Skeletal muscle cell (primary cell): ENCODE measurements at regions not wholly inside any gene's neighbourhood (a gene's known extent, or its start where the extent isn't known, plus 50 kb on each side); places are given as distances from the start of the nearest gene placed in this dataset.
"Not testable (repeated sequence)": the region's sequence is repeated elsewhere in the genome, so short reads cannot be mapped to it uniquely, and the experiment has no call there.

Experiments
- DNase-seq: peaks from one replicate; pipeline ENCODE4 v3.0.0-alpha.2; 2010; ENCODE audit warnings: low read depth
- H3K4me3 ChIP-seq: 2 replicates; pipeline ENCODE4 v1.5.1; 2011; ENCODE audit warnings: low read depth, mild to moderate bottlenecking, control low read depth, low read length, moderate library complexity

DNA sequence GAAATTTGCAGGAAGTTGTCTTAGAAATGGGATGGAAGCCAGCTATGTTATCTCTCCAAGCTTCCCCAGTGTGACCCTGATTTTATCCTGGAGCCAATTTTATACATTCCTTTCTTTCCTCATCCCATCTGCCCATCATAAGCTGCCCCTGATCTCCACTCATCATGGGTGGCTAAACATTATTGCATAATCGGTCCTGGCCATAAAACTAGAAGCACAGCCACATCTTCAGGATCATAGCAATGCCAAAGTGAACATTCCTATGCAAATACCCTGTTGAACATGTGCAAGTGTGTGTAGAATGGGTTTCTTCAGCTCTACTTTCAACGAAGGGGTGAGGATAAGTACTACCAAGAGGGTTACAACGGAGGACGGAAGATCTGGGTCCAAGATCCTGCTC, 50.6 kb upstream of the COG2 start:
- no peak overlapping the region for H3K4me3 ChIP-seq
- DNase-seq, result no peak

DNA sequence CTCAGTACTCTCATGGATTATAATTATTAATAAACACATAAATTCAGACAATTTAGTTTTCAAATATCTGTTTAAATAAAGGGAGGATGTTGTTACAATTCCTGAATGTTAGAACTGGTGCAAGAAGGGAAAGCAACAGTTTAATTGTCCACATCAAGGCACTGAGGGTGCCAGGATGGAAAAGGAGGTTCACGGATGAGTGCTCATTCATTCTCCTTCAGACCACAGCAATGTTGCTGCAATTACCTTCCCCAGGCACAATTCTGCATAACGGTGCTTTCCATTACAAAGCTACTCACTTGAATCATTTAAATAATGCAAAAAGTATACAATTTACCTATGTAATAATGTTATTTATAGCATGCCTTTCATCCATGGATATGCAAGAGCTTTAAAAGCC, 52.3 kb upstream of the COG2 start:
- no peak for DNase-seq
- H3K4me3 ChIP-seq, result no peak overlapping the region

DNA sequence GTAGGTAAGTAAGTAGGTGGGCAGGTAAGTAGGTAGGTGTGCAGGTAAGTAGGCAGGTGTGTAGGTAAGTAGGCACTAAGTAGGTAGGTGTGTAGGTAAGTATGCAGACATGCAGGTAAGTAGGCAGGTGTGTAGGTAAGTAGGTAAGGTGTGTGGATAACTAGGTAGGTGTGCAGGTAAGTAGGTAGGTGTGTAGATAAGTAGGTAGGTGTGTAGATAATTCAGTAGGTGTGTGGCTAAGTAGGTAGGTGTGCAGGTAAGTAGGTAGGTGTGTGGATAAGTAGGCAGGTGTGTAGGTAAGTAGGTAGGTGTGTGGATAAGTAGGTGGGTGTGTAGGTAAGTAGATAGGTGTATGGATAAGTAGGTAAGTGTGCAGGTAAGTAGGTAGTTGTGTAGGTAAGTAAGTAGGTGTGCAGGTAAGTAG, 53.9 kb upstream of the COG2 start:
- no peak overlapping the region for H3K4me3 ChIP-seq
- DNase-seq, result no peak

DNA sequence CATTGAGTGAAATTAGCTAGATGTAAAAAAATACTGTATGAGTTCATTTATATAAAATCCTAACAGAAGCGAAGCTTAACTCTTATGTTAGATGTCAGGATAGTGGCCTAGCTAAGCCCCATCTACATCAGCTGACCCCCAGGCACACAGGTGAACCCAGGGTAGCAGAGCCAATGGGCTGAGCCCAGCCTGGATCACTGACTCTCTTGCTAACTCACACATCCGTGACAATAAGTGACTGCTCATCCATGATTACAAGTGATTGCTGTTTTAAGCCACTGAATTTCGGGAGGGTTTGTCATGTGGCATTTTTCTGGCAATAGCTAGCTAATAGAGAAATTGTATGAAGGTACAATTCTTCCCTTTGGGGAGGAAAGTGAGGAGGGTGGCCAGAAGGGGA, 55.2 kb upstream of the COG2 start:
- no peak for DNase-seq

DNA sequence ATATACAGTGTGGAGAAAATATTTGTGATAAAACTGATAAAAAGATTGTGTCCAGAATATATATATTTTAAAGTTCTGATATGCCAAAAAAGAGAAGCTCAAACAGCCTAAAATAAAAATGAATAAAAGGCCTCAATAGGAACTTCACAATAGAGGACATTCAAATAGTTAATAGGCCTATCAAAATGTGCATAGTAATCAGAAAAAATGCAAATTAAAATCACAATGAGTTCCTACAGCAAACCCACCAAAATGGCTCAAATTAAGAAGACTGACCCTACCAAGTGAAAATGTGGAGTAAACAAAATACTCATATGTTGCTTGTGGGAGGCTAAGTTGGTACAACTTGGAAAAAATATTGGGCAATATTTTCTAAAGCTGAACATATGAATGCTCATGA, 57.6 kb upstream of the COG2 start:
- no peak overlapping the region for H3K4me3 ChIP-seq
- no peak for DNase-seq

More for the DNA sequence above, 55.2 kb upstream of the COG2 start:
- no peak overlapping the region for H3K4me3 ChIP-seq

DNA sequence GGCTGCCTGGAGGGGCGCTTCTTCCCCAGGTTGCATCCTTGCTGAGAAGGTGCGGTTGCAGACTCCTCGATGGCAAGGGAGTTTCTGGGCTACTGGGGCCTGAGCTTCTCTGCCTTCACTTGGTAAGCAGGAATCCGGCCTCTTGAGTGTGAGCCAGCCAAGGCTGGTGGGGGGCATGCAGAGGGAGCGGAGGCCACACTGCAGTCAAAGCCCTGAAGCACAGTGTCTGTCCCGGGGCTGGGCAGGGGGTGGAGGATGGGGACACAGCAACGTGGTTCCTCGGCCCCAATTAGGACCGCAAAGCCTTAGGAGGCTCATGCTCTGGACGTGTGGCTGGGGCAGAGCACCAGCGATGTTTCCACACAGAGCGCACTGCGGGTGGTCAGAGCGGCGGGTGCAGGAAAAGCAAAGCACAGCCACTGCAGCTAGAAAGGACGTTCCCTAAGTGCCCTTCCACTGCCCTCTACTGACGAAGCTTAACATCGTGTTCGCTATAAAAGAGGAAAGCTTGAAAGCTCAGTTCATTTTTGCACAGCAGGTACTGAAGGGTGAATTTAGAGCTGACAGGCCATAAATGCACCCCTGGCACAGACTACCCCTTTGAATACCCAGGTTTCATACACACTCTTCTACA, 60.7 kb upstream of the COG2 start:
- no peak overlapping the region for H3K4me3 ChIP-seq

DNA sequence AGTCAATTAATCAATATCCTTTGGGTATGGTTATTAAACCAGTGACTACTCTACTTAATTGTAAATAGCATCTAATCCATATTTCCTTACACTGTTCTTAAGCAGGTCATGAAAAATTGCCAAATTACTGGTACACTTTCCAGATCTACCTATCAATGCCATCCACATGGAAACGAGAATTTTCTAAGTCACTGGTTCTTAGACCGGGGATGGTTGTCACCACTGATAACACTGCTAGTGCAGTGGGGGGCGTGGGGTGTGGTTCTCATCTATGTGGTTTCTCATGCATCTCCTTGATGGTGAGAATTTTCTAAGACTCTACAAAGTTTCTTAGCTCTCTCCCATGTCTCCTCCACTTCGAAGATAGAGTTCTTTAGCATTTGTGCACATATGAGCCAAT, 63.7 kb upstream of the COG2 start:
- DNase-seq, result no peak
- H3K4me3 ChIP-seq, result no peak overlapping the region

More for the DNA sequence above, 60.7 kb upstream of the COG2 start:
- no peak for DNase-seq

DNA sequence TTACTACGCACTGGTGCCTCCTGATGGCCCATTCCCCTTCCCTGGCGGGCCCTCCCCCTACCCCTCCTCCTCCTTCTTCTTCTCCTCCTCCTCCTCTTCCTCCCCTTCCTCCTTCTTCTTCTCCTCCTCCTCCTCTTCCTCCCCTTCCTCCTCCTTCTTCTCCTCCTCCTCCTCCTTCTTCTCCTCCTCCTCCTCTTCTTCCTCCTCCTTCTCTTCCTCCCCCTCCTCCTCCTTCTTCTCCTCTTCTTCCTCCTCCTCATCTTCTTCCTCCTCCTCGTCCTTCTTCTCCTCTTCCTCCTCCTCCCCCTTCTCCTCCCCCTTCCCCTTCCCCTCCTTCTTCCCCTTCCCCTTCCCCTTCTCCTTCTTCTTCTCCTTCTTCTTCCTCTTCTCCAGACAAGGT, 64.7 kb upstream of the COG2 start:
- no peak for DNase-seq
- H3K4me3 ChIP-seq, result no peak overlapping the region

DNA sequence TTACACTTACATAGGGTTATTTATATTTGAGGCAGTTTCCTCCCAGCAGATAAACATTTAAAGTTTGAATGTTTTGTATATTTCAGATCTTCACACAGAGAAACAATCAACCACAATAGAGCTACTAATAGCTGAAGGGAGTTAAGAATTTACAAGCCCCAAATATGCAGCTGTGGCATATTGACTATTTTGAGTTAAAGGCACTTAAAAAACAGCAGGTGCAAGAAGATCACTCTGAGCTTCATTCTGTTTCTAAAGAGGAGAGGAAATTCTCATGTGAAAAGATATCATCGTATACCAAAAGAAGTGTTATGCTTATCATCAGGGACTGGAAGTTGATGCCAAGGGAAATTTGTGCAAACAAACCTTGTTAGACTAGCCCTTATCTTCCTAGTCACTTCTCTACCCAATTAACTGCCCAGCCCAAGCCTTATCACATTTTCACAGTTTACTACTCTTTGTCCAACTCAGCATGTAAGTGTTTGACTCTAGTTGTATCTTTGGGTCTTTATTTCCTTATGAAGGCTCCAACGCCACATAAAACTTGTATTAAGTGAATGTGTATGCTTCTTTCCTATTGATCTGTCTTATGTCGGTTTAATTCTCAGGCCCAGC, 66.3 kb upstream of the COG2 start:
- no peak for DNase-seq
- H3K4me3 ChIP-seq, result no peak overlapping the region

DNA sequence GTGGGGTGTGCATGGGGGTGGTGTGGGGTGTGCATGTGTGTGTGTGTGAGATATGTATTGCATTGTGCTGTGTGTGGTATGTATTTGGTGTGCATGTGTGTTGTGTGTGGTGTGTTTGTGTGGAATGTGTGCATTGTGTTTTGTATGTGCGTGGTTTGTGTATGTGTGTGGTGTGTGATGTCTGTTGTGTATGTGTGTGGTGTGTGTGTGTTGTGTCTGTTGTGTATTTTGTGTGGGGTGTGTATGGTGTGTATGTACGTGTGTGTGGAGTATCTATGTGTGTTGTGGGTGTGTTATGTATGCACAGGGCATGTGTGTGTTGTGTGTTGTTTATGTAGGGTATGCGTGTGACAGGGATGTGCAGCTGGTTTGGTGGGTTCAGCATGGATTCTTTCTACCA, 67.8 kb upstream of the COG2 start:
- H3K4me3 ChIP-seq, result no peak overlapping the region
- DNase-seq, result no peak

DNA sequence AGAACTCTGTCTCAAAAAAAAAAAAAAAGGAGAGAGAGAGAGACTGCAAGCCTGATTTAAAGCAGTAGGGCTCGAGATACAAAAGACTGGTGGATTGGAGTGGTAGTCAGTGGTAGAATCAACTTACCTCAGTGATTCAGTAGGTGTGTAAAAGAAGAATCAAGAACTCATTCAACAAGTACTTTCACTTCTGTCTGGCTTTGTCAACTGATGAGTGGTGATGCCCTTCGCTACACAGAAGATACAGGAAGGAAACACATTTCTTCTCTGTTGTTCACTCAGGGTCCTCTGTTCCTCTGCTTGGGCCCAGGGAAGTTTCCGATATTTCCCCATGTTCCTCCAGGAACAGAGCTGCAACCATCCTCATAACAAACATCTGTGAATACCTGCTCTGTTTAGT, 68.6 kb upstream of the COG2 start:
- H3K4me3 ChIP-seq, result no peak overlapping the region
- DNase-seq, result no peak

DNA sequence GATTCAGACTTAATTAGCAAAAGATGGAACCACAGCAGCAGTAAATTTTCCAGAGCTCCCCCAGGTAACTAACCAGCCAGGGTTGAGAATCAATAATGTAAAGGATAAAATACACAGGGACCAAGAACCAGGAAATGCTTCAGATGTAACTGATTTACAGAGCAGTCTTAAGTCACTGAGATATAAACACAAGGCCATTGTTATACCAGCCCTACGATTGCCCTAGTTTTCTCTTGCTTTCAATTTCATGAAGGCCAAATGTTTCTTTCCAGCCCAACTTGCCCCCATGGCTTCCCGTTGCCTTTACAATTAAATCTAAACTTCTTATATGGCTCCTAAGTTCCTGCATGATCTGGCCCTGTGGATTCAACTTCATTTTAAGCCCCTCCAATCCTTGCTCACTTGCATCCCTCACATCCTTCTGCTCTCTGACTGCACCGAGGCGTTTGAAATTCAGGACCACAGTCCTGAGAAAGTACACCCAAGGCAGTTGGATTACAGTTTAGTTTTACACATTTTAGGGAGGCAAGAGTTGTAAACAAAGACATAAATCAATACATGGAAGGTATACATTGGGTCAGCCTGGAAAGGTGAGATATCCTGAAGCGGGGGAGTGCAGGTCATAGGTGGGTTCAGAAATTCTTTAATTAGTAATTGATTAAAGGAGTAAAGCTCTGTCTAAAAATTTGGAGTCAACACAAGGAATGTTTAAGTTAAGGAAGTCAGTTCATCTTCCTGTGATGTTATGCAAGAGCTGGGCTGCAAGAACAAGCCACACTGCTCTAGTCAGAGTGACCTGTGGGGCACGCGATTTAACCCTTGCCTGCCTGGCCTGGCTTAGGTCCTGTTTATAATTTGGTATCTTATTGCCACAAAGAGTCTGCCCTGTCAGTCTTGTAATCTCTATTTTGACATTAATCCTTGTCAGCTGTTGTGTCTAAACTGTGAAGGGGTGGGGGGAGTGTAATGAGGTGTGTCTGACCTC, 69.9 kb upstream of the COG2 start:
- DNase-seq, result peak; percentile 17
- H3K4me3 ChIP-seq, result no peak overlapping the region

DNA sequence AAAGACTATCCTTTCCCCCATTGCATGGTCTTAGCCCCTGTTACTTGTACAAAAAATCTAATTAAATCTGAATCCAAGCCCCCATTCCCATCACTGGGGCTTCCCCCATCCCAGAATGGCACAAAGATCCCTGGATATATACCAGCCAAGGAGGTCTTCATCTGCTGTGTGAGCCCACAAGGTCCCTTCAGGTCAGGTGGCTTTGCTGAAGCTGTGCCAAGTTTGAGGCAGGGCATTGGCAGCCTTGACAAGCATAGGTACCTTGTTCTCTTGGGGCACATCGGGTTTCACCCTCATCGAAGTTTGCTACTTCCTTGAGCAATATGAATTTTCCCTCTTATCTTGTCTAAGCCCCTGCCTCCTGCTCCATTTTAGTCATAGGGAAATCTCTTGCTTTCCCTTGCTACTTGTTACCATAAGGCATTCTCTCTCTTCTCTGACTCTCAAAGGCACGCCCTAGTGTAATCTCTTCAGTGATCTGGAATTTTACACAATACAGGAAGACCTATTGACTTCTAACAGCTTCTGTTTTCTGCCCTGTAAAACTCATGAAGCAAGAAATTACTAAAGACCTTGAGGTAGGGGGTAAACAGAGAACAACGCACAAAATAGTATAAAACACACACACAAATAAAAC, 71.4 kb upstream of the COG2 start:
- H3K4me3 ChIP-seq, result no peak overlapping the region
- DNase-seq, result no peak

DNA sequence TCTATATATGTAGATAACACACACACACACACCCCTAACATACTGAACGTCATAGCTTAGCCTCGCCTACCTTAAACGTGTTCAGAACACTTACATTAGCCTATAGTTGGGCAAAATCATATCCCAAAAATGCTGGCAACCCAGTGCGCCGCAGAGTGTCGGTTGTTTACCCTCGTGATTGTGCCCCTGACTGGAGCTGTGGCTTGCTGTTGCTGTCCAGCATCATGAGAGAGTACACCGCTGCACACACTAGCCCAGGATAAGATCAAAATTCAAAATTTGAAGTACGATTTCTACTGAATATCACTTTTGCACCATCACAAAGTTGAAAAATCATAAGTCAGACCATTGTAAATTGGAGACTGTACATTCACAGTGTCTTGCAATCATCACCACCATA, 73.1 kb upstream of the COG2 start:
- no peak overlapping the region for H3K4me3 ChIP-seq
- no peak for DNase-seq

DNA sequence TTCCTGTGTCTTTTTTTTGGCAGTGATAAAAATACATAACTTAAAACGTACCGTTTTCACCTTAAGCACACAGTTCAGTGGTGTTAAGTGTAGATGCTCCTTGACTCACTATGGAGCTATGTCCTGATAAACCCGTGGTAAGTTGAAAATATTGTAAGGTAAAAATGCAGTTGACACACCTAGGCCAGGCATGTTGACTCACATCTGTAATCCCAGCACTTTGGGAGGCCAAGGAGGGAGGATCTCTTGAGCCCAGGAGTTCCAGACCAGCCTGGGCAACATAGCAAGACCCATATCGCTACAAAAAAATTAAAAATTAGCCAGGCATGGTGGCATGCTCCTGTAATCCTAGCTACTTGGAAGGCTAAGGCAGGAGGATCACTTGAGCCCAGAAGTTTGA, 73.6 kb upstream of the COG2 start:
- no peak for DNase-seq
- H3K4me3 ChIP-seq, result no peak overlapping the region

DNA sequence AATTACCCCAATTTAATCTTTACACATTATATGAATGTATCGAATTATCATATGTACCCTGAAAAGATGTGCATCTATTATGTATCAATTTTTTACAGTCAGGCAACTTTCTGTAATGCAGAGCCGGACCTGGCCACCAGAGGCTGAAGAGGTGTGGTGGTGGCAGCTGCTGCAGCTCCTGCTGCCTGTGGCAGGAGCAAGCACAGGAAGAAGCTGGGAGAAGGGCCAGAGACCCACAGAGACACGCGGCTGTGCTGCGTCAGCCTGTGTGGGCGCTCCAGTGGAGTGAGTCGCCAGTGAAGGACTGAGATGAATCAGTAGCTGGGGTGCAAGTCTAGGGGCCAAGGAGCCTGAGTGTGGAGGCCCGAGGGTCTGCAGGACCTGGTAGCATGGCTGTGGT, 74.3 kb upstream of the COG2 start:
- peak; percentile 12 for DNase-seq

DNA sequence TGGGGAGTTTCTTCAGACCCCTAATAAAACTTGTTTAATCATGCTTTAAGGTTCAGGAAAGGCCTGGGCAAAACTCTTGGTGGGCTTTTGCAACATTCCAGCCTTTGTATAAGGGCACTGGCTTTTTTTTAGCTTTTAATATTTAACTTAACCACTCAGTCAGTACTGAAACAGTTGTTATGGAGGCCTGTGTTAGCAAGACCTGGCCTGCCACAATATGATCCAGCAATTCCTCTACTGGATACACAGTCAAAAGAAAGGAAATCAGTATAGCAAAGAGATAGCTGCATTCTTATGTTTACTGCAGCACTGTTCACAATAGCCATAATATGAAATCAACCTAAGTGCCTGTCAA, 75.1 kb upstream of the COG2 start:
- H3K4me3 ChIP-seq, result no peak overlapping the region
- DNase-seq, result no peak

More for the DNA sequence above, 74.3 kb upstream of the COG2 start:
- no peak overlapping the region for H3K4me3 ChIP-seq

DNA sequence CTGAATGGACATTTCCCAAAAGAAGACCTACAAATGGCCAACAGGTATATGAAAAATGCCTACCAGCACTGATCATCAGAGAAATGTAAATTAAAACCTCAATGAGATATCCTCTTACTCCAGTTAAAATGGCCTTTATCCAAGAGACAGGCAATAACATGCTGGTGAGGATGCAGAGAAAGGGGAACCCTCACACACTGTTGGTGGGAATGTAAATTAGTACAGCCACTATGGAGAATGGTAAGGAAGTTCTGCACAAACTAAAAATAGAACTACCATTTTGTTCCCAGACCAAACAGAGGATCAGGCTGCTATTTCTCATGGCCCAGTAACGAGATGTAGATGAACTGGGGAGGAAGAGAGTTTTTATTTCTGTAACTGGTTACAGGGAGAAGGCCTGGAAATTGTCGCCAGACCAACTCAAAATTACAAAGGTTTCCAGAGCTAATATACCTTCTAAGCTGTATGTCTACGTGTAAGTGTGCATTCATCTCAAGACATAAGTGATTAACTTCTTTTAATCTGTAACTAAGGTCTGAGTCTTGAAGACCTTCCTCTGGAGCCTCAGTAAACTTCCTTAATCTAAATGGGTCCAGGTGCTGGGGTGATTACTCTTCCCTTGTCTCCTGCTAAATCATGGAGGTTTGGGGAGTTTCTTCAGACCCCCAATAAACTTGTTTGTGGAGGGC, 75.6 kb upstream of the COG2 start:
- H3K4me3 ChIP-seq, DNase-seq: not testable (repeated sequence)

DNA sequence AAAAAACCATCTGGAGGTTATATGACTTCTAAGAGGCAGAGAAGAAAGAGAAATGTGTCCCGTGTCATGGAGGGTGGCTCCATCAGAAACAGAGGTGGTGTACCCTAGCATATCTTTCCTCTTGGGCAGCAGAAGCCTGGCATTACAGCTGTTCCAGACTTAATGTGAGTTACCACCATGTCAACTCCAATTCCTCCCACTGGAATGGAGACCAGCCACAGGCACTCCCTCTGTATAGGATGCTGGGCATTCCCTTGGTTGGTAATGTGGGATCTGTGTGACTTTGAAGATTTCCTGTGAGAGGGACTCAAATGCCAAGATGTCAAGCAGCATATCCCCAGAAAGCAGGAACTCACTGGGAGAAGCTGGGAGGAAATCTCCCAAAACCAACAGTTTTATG, 77.1 kb upstream of the COG2 start:
- H3K4me3 ChIP-seq, result no peak overlapping the region
- no peak for DNase-seq

DNA sequence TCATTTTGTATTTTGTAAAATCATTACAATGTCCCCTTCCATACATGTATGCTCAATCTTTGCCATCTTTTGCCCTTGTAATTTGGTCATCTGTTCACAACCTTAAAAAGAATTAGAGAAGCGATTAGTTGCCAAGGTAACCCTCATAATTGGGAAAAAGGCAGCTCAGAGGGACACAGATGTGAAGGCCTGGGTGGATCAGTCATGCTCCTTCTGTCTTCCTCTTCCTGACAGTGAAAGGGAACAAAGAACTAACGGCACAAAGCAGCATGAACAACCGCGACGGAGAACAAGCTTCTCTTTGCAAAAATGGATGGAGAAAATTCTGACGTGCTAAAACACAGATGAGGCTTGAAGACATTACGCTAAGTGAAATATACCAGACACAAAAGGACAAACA, 78.7 kb upstream of the COG2 start:
- no peak overlapping the region for H3K4me3 ChIP-seq
- no peak for DNase-seq
